ENCODE measurements at regions not wholly inside any gene's neighbourhood (a gene's known extent, or its start where the extent isn't known, plus 50 kb on each side); places are given as distances from the start of the nearest gene placed in this dataset.
"Not testable (repeated sequence)": the region's sequence is repeated elsewhere in the genome, so short reads cannot be mapped to it uniquely, and the experiment has no call there.

DNA sequence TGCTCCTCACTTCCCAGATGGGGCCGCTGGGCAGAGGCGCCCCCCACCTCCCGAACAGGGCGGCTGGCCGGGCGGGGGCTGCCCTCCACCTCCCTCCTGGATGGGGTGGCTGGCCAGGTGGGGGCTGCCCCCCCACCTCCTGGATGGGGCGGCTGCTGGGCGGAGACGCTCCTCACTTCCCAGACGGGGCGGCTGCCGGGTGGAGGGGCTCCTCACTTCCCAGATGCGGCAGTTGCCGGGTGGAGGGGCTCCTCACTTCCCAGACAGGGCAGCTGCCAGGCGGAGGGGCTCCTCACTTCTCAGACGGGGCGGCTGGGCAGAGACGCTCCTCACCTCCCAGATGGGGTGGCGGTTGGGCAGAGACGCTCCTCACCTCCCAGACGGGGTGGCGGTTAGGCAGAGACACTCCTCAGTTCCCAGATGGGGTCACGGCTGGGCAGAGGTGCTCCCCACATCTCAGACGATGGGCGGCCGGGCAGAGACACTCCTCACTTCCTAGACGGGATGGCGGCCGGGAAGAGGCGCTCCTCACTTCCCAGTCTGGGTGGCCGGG lies 428.8 kb downstream of the FGF13 start:
- H3K36me3 Mint-ChIP-seq (ENCODE audit: low read depth); CTCF ChIA-PET; POLR2A ChIA-PET; H3K27ac Mint-ChIP-seq; H3K4me1 Mint-ChIP-seq; DNase-seq; H3K4me3 Mint-ChIP-seq; H3K9me3 Mint-ChIP-seq; H3K27me3 Mint-ChIP-seq: not testable (repeated sequence)

DNA sequence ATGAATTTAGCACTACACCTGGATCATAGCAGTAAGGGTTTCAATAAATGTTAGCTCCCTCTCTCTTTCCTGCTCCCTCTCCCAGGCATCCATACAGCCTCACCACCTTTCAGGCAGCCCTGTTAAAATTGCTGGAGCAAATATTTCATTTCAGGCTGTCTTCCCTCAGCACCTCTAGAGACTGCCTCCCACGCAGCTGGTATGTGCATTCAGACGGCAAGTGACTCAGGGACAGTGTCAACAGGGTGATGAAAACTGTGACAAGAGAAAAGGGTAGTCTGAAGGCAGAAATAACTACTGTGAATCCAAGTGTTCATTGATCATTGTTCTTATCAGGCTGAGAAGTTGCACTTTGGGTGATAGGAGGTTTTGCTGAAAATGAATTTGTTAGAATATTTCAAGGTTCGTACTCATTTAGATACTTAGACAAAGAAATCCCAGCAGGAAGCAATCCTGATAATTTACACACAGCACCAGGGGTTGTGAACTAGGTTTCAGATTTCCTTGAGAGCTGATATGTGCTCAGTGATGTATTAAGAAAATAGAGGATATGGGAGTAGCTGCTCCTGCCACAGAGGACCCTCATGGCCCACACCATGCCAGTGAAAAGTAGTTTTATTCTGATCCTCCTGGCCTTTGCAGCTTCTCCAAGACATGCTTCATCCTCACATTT lies 424.2 kb downstream of the FGF13 start:
- no peaks in the 10 kb centered on the region for H3K9me3 Mint-ChIP-seq
- H3K4me3 Mint-ChIP-seq = no peak overlapping the region
- H3K27ac Mint-ChIP-seq = no peak overlapping the region
- DNase-seq = no peak
- CTCF ChIA-PET = no interaction called here
- no peaks in the 10 kb centered on the region for H3K27me3 Mint-ChIP-seq
- no peaks in the 10 kb centered on the region for H3K4me1 Mint-ChIP-seq
- H3K36me3 Mint-ChIP-seq (ENCODE audit: low read depth) = no peaks in the 10 kb centered on the region
- POLR2A ChIA-PET = no interaction called here

DNA sequence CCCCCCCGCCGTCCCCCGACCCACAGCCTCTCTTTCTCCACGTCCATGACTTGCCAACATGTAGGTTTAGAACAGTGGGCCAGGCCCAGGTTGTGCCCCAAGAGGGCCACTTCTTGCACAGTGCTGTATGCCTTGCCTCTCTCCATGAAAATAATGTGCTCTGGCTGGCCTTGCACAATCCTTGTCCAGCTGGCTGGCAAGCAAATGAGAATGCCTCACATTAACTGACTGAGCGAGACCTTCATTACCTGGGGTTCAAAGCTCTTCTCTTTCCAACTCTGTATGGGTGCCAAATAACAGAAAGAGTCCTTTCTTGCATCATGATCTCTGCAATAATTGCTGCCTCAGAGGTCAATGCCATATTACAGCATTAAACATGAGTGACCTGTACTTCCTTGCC lies 416.6 kb downstream of the FGF13 start:
- H3K27me3 Mint-ChIP-seq = no peaks in the 10 kb centered on the region
- DNase-seq = no peak
- H3K27ac Mint-ChIP-seq = no peak overlapping the region
- POLR2A ChIA-PET = no interaction called here
- H3K4me1 Mint-ChIP-seq = no peaks in the 10 kb centered on the region
- no peaks in the 10 kb centered on the region for H3K9me3 Mint-ChIP-seq
- no peaks in the 10 kb centered on the region for H3K36me3 Mint-ChIP-seq (ENCODE audit: low read depth)
- CTCF ChIA-PET = no interaction called here
- H3K4me3 Mint-ChIP-seq = no peak overlapping the region

- DNase-seq = no peak
- Mint-ChIP-seq H3K9me3 (no peaks in the 10 kb centered on the region), H3K4me3 (no peak overlapping the region), H3K27ac (no peak overlapping the region), H3K4me1 (no peaks in the 10 kb centered on the region), H3K36me3 (ENCODE audit: low read depth) (no peaks in the 10 kb centered on the region), H3K27me3 (no peaks in the 10 kb centered on the region)
- POLR2A ChIA-PET = no interaction called here
- CTCF ChIA-PET = no interaction called here
These were observed 413.2 kb downstream of the FGF13 start for GRCh38 chrX:138298268-138298667.

GRCh38 chrX:138345801-138346200 lies 365.7 kb downstream of the FGF13 start:
- no peak for DNase-seq
- H3K27ac Mint-ChIP-seq = no peak overlapping the region
- CTCF ChIA-PET = no interaction called here

DNA sequence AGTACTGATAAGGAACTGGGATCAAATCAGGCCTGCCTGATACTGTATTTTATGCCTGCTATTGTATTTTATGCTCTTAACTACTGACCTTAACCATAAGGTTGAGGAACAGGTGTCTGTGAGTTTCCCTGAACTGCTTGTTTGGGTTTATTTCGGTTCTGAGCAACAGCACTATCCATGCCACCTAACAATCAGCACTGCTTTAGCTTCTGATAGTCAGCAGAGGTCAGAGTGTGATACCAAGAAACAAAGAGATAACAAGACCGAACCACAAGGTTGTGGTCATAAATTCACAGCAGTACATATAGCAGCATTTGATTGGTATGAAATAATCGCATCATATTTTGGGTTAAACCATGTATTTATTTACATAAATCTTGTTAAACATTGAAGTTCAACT lies 362.2 kb downstream of the FGF13 start:
- ChIA-PET CTCF (no interaction called here), POLR2A (no interaction called here)
- no peak overlapping the region for H3K27ac Mint-ChIP-seq
- H3K4me1 Mint-ChIP-seq = no peaks in the 10 kb centered on the region
- H3K4me3 Mint-ChIP-seq = no peak overlapping the region
- H3K36me3 Mint-ChIP-seq (ENCODE audit: low read depth) = no peaks in the 10 kb centered on the region
- no peak for DNase-seq
- no peaks in the 10 kb centered on the region for H3K27me3 Mint-ChIP-seq
- H3K9me3 Mint-ChIP-seq = no peaks in the 10 kb centered on the region

More at GRCh38 chrX:138345801-138346200, 365.7 kb downstream of the FGF13 start:
- H3K9me3 Mint-ChIP-seq = no peaks in the 10 kb centered on the region
- H3K4me3 Mint-ChIP-seq = no peak overlapping the region
- no peaks in the 10 kb centered on the region for H3K36me3 Mint-ChIP-seq (ENCODE audit: low read depth)
- no peaks in the 10 kb centered on the region for H3K27me3 Mint-ChIP-seq
- H3K4me1 Mint-ChIP-seq = no peaks in the 10 kb centered on the region
- POLR2A ChIA-PET = no interaction called here

GRCh38 chrX:138378876-138379275 lies 332.6 kb downstream of the FGF13 start:
- Mint-ChIP-seq H3K36me3 (ENCODE audit: low read depth) (no peaks in the 10 kb centered on the region), H3K27me3 (no peaks in the 10 kb centered on the region), H3K27ac (no peak overlapping the region), H3K4me3 (no peak overlapping the region), H3K9me3 (peaks cover under 1% of the 10 kb centered on the region), H3K4me1 (no peaks in the 10 kb centered on the region)
- DNase-seq = no peak
- CTCF ChIA-PET = no interaction called here
- POLR2A ChIA-PET = no interaction called here

DNA sequence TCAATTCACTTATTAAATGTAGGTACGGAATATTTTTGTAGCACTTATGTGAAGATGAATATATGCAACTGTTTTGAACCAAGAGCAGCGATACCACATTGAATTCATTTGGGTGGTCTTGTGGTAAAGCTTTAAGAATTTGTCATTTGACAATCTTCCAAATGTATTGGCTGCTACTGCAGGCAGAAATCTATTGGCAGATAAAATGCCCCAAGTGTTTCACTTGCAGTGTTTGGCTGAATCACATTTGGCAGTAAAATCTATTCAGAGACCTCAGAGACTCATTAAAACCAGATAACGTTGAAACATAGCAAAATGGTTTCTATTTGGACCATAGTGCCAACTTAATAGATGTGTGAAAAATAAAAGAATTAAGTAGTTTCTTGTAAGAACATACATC lies 303.4 kb downstream of the FGF13 start:
- ChIA-PET POLR2A (no interaction called here), CTCF (no interaction called here)
- H3K9me3 Mint-ChIP-seq = no peaks in the 10 kb centered on the region

DNA sequence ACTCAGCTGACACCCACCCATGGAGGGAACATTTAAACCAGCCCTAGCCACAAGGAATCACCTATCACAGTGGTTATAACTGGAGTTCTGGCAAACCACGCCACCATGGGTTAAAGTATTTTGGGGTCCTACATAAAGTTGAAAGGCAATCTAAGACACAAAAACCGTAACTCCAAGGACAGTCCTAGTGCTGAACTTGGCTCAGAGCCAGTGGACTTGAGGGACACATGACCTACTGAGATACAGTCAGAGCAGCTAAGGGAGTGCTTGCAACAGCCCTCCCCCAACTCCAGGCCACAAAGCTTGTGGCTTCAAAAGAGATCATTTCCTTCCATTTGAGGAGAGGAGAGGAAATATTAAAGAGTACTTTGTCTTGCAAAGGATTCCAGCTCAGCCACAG lies 300.5 kb downstream of the FGF13 start:
- Mint-ChIP-seq H3K4me3 (no peak overlapping the region), H3K9me3 (no peaks in the 10 kb centered on the region), H3K4me1 (no peaks in the 10 kb centered on the region), H3K27me3 (no peaks in the 10 kb centered on the region), H3K27ac (no peak overlapping the region), H3K36me3 (ENCODE audit: low read depth) (no peaks in the 10 kb centered on the region)
- ChIA-PET CTCF (no interaction called here), POLR2A (no interaction called here)
- DNase-seq = no peak

More for the DNA sequence above, 303.4 kb downstream of the FGF13 start:
- Mint-ChIP-seq H3K36me3 (ENCODE audit: low read depth) (no peaks in the 10 kb centered on the region), H3K4me3 (no peak overlapping the region), H3K27ac (no peak overlapping the region), H3K4me1 (no peaks in the 10 kb centered on the region), H3K27me3 (no peaks in the 10 kb centered on the region)
- DNase-seq = no peak

Measured in activated CD4-positive, alpha-beta T cell treated with anti-CD3 and anti-CD28 coated beads, Interleukin-2, amount 10 ng/mL, durations not matched to agents 7 days and 5 days (primary cell).